H1 (cell line): ENCODE measurements at regions not wholly inside any gene's neighbourhood (a gene's known extent, or its start where the extent isn't known, plus 50 kb on each side); places are given as distances from the start of the nearest gene placed in this dataset.

Experiments used
- CTCF ChIA-PET: fragments of 300-600 bp; sonication (Branson Sonifier 250); formaldehyde crosslinking; loops from one replicate; lab custom pipeline; 2021; ENCODE audit not compliant: partially characterized antibody; lab: Charles Lee
- POLR2A ChIA-PET: fragments of 300-600 bp; sonication (Branson Sonifier 250); formaldehyde crosslinking; loops from one replicate; lab custom pipeline; 2021; ENCODE audit warnings: inconsistent platforms; ENCODE audit not compliant: partially characterized antibody; lab: Charles Lee
- DNase-seq, 2 experiments: peaks; one replicate each; pipeline versions ENCODE4 v3.0.0 to v3.0.0-alpha.2; 2010 to 2022; ENCODE audit warnings: low spot score in 2 of 2, low read depth in 1 of 2, mixed read lengths in 1 of 2
- FAIRE-seq: peaks from 2 replicates; lab custom pipeline; 2011; peaks lifted over from hg19 to GRCh38; lab: Jason Lieb, UNC
- H2AFZ ChIP-seq: 2 replicates; pipeline ENCODE4 v1.8.1; 2012; ENCODE audit warnings: low read length, inconsistent platforms
- H2AK5ac ChIP-seq: 2 replicates; pipeline ENCODE4 v1.6.1; 2013; ENCODE audit warnings: low read depth, low read length
- H2BK120ac ChIP-seq: replicated peaks from 2 replicates; pipeline ENCODE3; 2013; ENCODE audit warnings: low read depth, low read length, inconsistent platforms
- H2BK12ac ChIP-seq: 2 replicates; pipeline ENCODE4 v1.6.1; 2013; ENCODE audit warnings: low read depth, low read length
- H2BK15ac ChIP-seq: 2 replicates; pipeline ENCODE4 v1.6.1; 2013; ENCODE audit warnings: low read length
- H2BK20ac ChIP-seq: 2 replicates; pipeline ENCODE4 v1.6.1; 2013; ENCODE audit warnings: low read length
- H2BK5ac ChIP-seq: 2 replicates; pipeline ENCODE4 v1.6.1; 2013; ENCODE audit warnings: low read depth, low read length
- H3K14ac ChIP-seq: 2 replicates; pipeline ENCODE4 v1.6.1; 2013; ENCODE audit warnings: inconsistent platforms; ENCODE audit not compliant: insufficient read length
- H3K18ac ChIP-seq: 2 replicates; pipeline ENCODE4 v1.6.1; 2013; ENCODE audit warnings: low read length; ENCODE audit errors: extremely low read depth
- H3K23ac ChIP-seq: 2 replicates; pipeline ENCODE4 v1.6.1; 2013; ENCODE audit warnings: inconsistent platforms; ENCODE audit not compliant: insufficient read length
- H3K23me2 ChIP-seq: 2 replicates; pipeline ENCODE4 v1.6.1; 2013; ENCODE audit warnings: low read depth, low read length
- H3K27ac ChIP-seq: 2 replicates; pipeline ENCODE4 v1.6.1; 2011; ENCODE audit warnings: low read depth, low read length, inconsistent platforms
- H3K27me3 ChIP-seq, 4 experiments: replicated peaks in 1 of 4; 1 replicate in 1 of 4; 2 replicates in 3 of 4; pipeline versions ENCODE4 v1.6.1 to v1.8.1; 2011 to 2013; ENCODE audit warnings: low read length in 3 of 4, mild to moderate bottlenecking in 3 of 4, inconsistent platforms in 2 of 4, mixed read lengths in 2 of 4, moderate library complexity in 1 of 4; ENCODE audit not compliant: control insufficient read depth in 3 of 4, insufficient read depth in 3 of 4; ENCODE audit errors: extremely low read depth in 1 of 4
- H3K36me3 ChIP-seq, 4 experiments: 2 replicates each; pipeline versions ENCODE4 v1.6.1 to v1.8.1; 2011 to 2013; ENCODE audit warnings: mild to moderate bottlenecking in 4 of 4, low read length in 3 of 4, moderate library complexity in 2 of 4, control low read depth in 1 of 4, inconsistent platforms in 1 of 4; ENCODE audit not compliant: insufficient read depth in 4 of 4, control insufficient read depth in 2 of 4
- H3K4ac ChIP-seq: replicated peaks from 2 replicates; pipeline ENCODE3; 2013; ENCODE audit warnings: low read length, low read depth, mixed read lengths, inconsistent platforms; ENCODE audit not compliant: insufficient read length
- H3K4me1 ChIP-seq, 4 experiments: replicated peaks in 1 of 4; 1 replicate in 1 of 4; 2 replicates in 3 of 4; pipeline versions ENCODE4 v1.6.1 to v1.8.1; 2011 to 2013; ENCODE audit warnings: low read length in 3 of 4, inconsistent platforms in 2 of 4, mixed read lengths in 1 of 4; ENCODE audit not compliant: insufficient read depth in 4 of 4, control insufficient read depth in 3 of 4
- H3K4me2 ChIP-seq, 2 experiments: 2 replicates each; pipeline versions ENCODE4 v1.6.1 to v1.8.1; 2011 to 2013; ENCODE audit warnings: low read depth in 2 of 2, low read length in 2 of 2, control low read depth in 1 of 2, inconsistent platforms in 1 of 2, mild to moderate bottlenecking in 1 of 2; ENCODE audit not compliant: insufficient read depth in 1 of 2
- H3K4me3 ChIP-seq, 4 experiments: fragments of 200-600, 300-600 bp in 1 of 4; sonication (generic), shearing (Covaris generic), sonication (Bioruptor Twin) in 1 of 4; 2 replicates each; pipeline versions ENCODE4 v1.5.1 to v1.8.1; 2011 to 2016; ENCODE audit warnings: low read length in 4 of 4, low read depth in 3 of 4, control low read depth in 2 of 4, inconsistent platforms in 2 of 4, mild to moderate bottlenecking in 2 of 4, mixed read lengths in 1 of 4, moderate library complexity in 1 of 4; ENCODE audit not compliant: insufficient read depth in 2 of 4; ENCODE audit errors: extremely low read depth in 1 of 4
- H3K56ac ChIP-seq: replicated peaks from 2 replicates; pipeline ENCODE3; 2013; ENCODE audit warnings: low read depth, mild to moderate bottlenecking, mixed read lengths, low read length, inconsistent platforms; ENCODE audit not compliant: insufficient read length
- H3K79me1 ChIP-seq: 2 replicates; pipeline ENCODE4 v1.6.1; 2013; ENCODE audit warnings: low read depth, low read length, control low read depth
- H3K79me2 ChIP-seq, 2 experiments: 2 replicates each; pipeline versions ENCODE4 v1.6.1 to v1.8.1; 2012 to 2013; ENCODE audit warnings: low read length in 2 of 2, mild to moderate bottlenecking in 2 of 2, inconsistent platforms in 1 of 2; ENCODE audit not compliant: insufficient read depth in 2 of 2, control insufficient read depth in 1 of 2
- H3K9ac ChIP-seq, 4 experiments: replicated peaks in 1 of 4; 1 replicate in 1 of 4; 2 replicates in 3 of 4; pipeline versions ENCODE4 v1.6.1 to v1.8.1; 2011 to 2013; ENCODE audit warnings: low read depth in 3 of 4, low read length in 3 of 4, control low read depth in 2 of 4, mild to moderate bottlenecking in 2 of 4, moderate library complexity in 2 of 4, inconsistent platforms in 1 of 4; ENCODE audit errors: extremely low read depth in 1 of 4
- H3K9me3 ChIP-seq, 2 experiments: 2 replicates each; pipeline versions ENCODE4 v1.6.1 to v1.8.1; 2012 to 2013; ENCODE audit warnings: mild to moderate bottlenecking in 2 of 2, moderate library complexity in 2 of 2, control low read depth in 1 of 2, inconsistent platforms in 1 of 2, low read depth in 1 of 2, low read length in 1 of 2, mixed read lengths in 1 of 2; ENCODE audit not compliant: insufficient read depth in 2 of 2
- H4K20me1 ChIP-seq, 2 experiments: replicated peaks in 1 of 2; 2 replicates each; pipeline versions ENCODE3 to v1.8.1; 2011 to 2013; ENCODE audit warnings: inconsistent platforms in 2 of 2, low read length in 2 of 2, mild to moderate bottlenecking in 1 of 2; ENCODE audit not compliant: insufficient read depth in 2 of 2, control insufficient read depth in 1 of 2
- H4K5ac ChIP-seq: 2 replicates; pipeline ENCODE4 v1.6.1; 2013; ENCODE audit warnings: low read length, low read depth, mixed read lengths, inconsistent platforms; ENCODE audit not compliant: insufficient read length
- H4K8ac ChIP-seq: 2 replicates; pipeline ENCODE4 v1.8.0; 2013; ENCODE audit warnings: mild to moderate bottlenecking, moderate library complexity, low read length, inconsistent platforms; ENCODE audit not compliant: insufficient read depth; ENCODE audit errors: extremely low read depth
- H4K91ac ChIP-seq: replicated peaks from 2 replicates; pipeline ENCODE3; 2013; ENCODE audit warnings: low read length, mixed read lengths, inconsistent platforms; ENCODE audit not compliant: insufficient read length
- BCL11A ChIP-seq, 2 experiments: IDR thresholded peaks; one replicate each; pipeline ENCODE4 v1.6.1; 2011; ENCODE audit warnings: low read depth in 2 of 2, low read length in 2 of 2, mild to moderate bottlenecking in 2 of 2
- CHD1 ChIP-seq: IDR thresholded peaks from 2 replicates; pipeline ENCODE4 v1.6.1; 2012; ENCODE audit warnings: low read depth, low read length, improper control_type of control experiment
- GTF2F1 ChIP-seq: IDR thresholded peaks from 2 replicates; pipeline ENCODE4 v1.6.1; 2012; ENCODE audit warnings: low read depth, low read length, improper control_type of control experiment, borderline replicate concordance
- KDM4A ChIP-seq: IDR thresholded peaks from one replicate; pipeline ENCODE4 v1.7.1; 2012; ENCODE audit warnings: low read depth, mild to moderate bottlenecking, moderate library complexity, low read length, inconsistent platforms; ENCODE audit not compliant: severe bottlenecking
- RAD21 ChIP-seq, 2 experiments: IDR thresholded peaks in 1 of 2; conservative IDR thresholded peaks in 1 of 2; 2 replicates each; pipeline ENCODE4 v1.6.1; 2011; ENCODE audit warnings: low read depth in 2 of 2, low read length in 2 of 2, improper control_type of control experiment in 1 of 2, inconsistent platforms in 1 of 2, mild to moderate bottlenecking in 1 of 2, moderate library complexity in 1 of 2
- RFX5 ChIP-seq: IDR thresholded peaks from 2 replicates; pipeline ENCODE4 v1.6.1; 2011; ENCODE audit warnings: low read depth, low read length, improper control_type of control experiment, borderline replicate concordance
- SP1 ChIP-seq: IDR thresholded peaks from 2 replicates; pipeline ENCODE4 v1.6.1; 2011; ENCODE audit warnings: low read depth, low read length
- WGBS, 2 experiments: shearing (Covaris generic) in 1 of 2; methylation state at CpG; one replicate each; pipeline versions ENCODE4 v1.1.6 to v1.1.7; 2013 to 2015; ENCODE audit warnings: low lambda C conversion rate in 2 of 2, mixed read lengths in 2 of 2, inconsistent platforms in 1 of 2, low coverage in 1 of 2, missing lambda C conversion rate in 1 of 2; ENCODE audit not compliant: insufficient replicate concordance in 2 of 2, insufficient coverage in 1 of 2, insufficient read length in 1 of 2; ENCODE audit errors: extremely low coverage in 1 of 2, missing lambda C conversion rate in 1 of 2; 5-methylcytosine and 5-hydroxymethylcytosine counted together
- TF ChIP-seq, protein P1 (sequence below): IDR thresholded peaks from 2 replicates; pipeline ENCODE4 v1.6.1; 2012; ENCODE audit warnings: inconsistent platforms

DNA sequence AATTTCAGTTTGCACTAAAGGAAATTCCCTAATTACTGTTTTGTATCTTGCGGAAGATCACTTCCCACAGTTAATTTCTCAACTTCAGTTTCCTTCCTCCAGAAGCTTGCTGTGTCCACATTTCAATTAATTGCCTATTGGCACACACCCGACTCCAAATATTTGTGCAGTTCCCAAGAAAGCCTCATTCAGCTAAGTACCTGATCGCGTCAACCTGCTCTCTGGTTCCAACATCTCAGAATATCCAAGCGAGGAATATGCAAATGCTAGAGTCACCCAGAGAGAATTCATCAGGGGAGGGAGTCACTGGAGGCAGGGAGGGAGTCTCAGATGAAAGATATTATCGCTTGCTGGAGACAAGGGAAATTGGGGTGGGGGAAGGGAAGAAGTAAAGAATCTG lies 351.3 kb downstream of the RRAGC start:
- FAIRE-seq (no peak), DNase-seq (no peak)
- H3K9me3 ChIP-seq: no peaks in the 10 kb centered on the region
- H2BK120ac ChIP-seq: no peak overlapping the region
- no peak overlapping the region for H3K4me3 ChIP-seq
- no peak overlapping the region for H3K27ac ChIP-seq
- H3K4me1 ChIP-seq: peaks cover 0 to 9% (median 4%) of the 10 kb centered on the region in 4 experiments; a peak in 5 of 7 replicates
- H2BK5ac ChIP-seq: no peak overlapping the region
- H3K23me2 ChIP-seq: no peaks in the 10 kb centered on the region; the same call in 1 of the 2 replicates
- H4K20me1 ChIP-seq: no peaks in the 10 kb centered on the region
- H2BK12ac ChIP-seq: no peak overlapping the region
- H2BK20ac ChIP-seq: no peak overlapping the region
- no peak overlapping the region for H3K14ac ChIP-seq
- no peak overlapping the region for H3K56ac ChIP-seq
- H3K27me3 ChIP-seq: peaks cover 0 to 2% (median 0%) of the 10 kb centered on the region in 4 experiments; a peak in 1 of 7 replicates
- H3K23ac ChIP-seq: no peak overlapping the region
- 0 out of 2 replicates have a peak overlapping the region, but pooled peaks have one; percentile 1 for H2AFZ ChIP-seq
- no peak overlapping the region for H4K8ac ChIP-seq
- no peak overlapping the region for H3K18ac ChIP-seq
- no peak for TF ChIP-seq CHD1
- no peak for TF ChIP-seq KDM4A
- no peak for TF ChIP-seq SP1
- TF ChIP-seq BCL11A (IDR thresholded peaks at IDR 0.05; ENCODE audit: low read depth in 2 of 2, low read length in 2 of 2): no peak
- TF ChIP-seq RFX5: no peak
- no peak for TF ChIP-seq GTF2F1
- TF ChIP-seq, protein P1, sequence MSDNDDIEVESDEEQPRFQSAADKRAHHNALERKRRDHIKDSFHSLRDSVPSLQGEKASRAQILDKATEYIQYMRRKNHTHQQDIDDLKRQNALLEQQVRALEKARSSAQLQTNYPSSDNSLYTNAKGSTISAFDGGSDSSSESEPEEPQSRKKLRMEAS: no peak
- TF ChIP-seq RAD21 (IDR thresholded peaks at IDR 0.05 in 1 of 2, conservative IDR thresholded peaks at IDR 0.05 in 1 of 2; ENCODE audit: low read depth in 2 of 2, low read length in 2 of 2): no peak
- CTCF ChIA-PET: interaction anchor here (0.7 to 2.0 kb wide), 8 partner anchors 10 to 455 kb away, joined by 3 to 5 read pairs (median 3); no protein-coding TSS in a partner anchor
- H4K5ac ChIP-seq: no peak overlapping the region
- POLR2A ChIA-PET: interaction anchor here (1.1 kb wide), 2 partner anchors 84 to 461 kb away, joined by 3 read pairs; partner anchors contain the start of gene POU3F1
- no peaks in the 10 kb centered on the region for H3K79me1 ChIP-seq
- H3K9ac ChIP-seq: no peak overlapping the region
- H4K91ac ChIP-seq: no peak overlapping the region
- WGBS, 2 experiments: 69% methylated on average over 6 of the region's 6 CpGs; no CpG with 5 or more reads in 1 of the 2 experiments
- no peak overlapping the region for H3K4me2 ChIP-seq
- H2BK15ac ChIP-seq: no peak overlapping the region
- no peak overlapping the region for H2AK5ac ChIP-seq
- H3K4ac ChIP-seq: no peak overlapping the region
- H3K36me3 ChIP-seq: no peaks in the 10 kb centered on the region
- H3K79me2 ChIP-seq: no peaks in the 10 kb centered on the region
